Left ventricle myocardium inferior (tissue), 1 donor: ENCODE measurements at regions not wholly inside any gene's neighbourhood (a gene's known extent, or its start where the extent isn't known, plus 50 kb on each side); places are given as distances from the start of the nearest gene placed in this dataset.

ENCODE experiments used
- DNase-seq: peaks from one replicate; pipeline ENCODE4 v3.0.0-alpha.2; 2020
- H3K27ac ChIP-seq: fragments of 200-600 bp; replicated peaks from 2 replicates; pipeline ENCODE4 v1.8.0; 2021
- H3K27me3 ChIP-seq: fragments of 200-600 bp; 2 replicates; pipeline ENCODE4 v1.8.0; 2021; ENCODE audit warnings: low read depth
- H3K36me3 ChIP-seq: fragments of 200-600 bp; 2 replicates; pipeline ENCODE4 v1.8.0; 2021
- H3K4me1 ChIP-seq: fragments of 200-600 bp; 2 replicates; pipeline ENCODE4 v1.8.0; 2021
- H3K4me3 ChIP-seq: fragments of 200-600 bp; 2 replicates; pipeline ENCODE4 v1.8.0; 2021; ENCODE audit warnings: mild to moderate bottlenecking, moderate library complexity
- H3K9me3 ChIP-seq: fragments of 200-600 bp; replicated peaks from 2 replicates; pipeline ENCODE4 v1.8.0; 2021
- intact Hi-C: fragments of 100-400 bp; cut with micrococcal nuclease; formaldehyde crosslinking; loops from one replicate; pipeline ENCODE4 v1.11.0; 2022
- TF ChIP-seq, protein P1 (sequence below): fragments of 200-600 bp; IDR thresholded peaks from 2 replicates; pipeline ENCODE4 v1.8.0; 2021; ENCODE audit warnings: antibody characterized with exemption, mild to moderate bottlenecking, borderline replicate concordance
- donor health status: DM: no; HTN: yes; CAD: no; lungs with severe emphysema.

DNA sequence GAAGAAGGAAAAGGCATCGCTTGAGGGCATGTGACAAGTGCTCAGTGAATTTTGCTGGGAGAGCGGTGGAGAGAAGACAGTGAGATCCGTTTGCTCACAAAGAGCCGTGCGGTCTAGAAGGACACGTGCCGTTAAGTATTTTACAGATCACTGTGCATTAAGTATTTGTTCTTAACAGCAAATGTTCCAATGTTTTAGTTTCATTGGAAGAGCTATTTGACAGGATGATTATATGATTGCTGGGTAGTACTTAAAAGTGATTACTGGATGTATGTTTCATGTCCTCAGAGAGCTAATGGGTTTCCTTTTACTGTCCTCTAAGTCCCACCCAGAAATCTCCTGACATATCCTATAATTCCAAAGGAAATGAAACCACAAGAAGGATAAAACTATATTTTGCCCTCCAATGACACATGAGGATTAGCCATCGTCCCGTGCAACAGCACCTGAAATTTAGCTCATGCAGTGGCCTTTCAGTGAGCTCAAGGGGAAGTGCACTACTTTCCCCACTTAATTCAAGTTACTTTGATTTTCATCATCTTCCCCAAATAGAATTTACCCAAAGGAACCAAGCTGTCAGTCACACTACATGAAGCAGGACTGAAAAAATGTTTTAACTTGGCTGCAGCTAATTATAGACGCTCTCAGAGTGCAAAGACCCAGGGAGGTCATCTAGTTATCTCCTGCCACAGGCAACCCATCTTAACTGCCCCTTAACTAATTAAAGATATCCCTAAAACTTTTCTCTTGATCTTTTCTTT is 80.3 kb downstream of the KLF6 start:
- Histone ChIP-seq H3K4me3 (no peak overlapping the region), H3K9me3 (no peaks in the 10 kb centered on the region), H3K4me1 (peaks cover 14% of the 10 kb centered on the region), H3K36me3 (no peaks in the 10 kb centered on the region), H3K27ac (peak overlapping the region; percentile 27), H3K27me3 (no peaks in the 10 kb centered on the region)
- intact Hi-C loops, result no loop called here
- TF ChIP-seq, protein P1, sequence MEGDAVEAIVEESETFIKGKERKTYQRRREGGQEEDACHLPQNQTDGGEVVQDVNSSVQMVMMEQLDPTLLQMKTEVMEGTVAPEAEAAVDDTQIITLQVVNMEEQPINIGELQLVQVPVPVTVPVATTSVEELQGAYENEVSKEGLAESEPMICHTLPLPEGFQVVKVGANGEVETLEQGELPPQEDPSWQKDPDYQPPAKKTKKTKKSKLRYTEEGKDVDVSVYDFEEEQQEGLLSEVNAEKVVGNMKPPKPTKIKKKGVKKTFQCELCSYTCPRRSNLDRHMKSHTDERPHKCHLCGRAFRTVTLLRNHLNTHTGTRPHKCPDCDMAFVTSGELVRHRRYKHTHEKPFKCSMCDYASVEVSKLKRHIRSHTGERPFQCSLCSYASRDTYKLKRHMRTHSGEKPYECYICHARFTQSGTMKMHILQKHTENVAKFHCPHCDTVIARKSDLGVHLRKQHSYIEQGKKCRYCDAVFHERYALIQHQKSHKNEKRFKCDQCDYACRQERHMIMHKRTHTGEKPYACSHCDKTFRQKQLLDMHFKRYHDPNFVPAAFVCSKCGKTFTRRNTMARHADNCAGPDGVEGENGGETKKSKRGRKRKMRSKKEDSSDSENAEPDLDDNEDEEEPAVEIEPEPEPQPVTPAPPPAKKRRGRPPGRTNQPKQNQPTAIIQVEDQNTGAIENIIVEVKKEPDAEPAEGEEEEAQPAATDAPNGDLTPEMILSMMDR, result no peak
- no peak for DNase-seq

DNA sequence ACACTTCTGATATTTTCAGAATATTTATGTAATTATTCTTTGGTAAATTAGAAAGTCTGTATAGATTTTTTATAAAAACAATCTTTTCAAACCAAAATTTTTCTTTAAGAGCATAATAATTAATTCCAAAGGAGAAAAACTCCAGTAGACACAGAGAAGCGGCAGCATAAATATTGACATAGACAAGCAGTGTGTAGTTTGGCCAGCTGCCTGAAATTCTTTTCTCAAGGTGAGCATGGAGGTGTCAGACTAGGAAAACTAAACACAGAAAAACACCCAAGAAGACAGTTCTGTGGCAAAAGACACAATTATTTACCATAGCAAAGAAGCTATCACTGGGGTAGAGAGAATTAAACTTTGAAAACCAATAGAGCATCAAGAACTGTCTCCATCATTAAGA is 82.4 kb downstream of the KLF6 start:
- Histone ChIP-seq H3K9me3 (no peaks in the 10 kb centered on the region), H3K27me3 (no peaks in the 10 kb centered on the region), H3K4me3 (no peak overlapping the region), H3K36me3 (no peaks in the 10 kb centered on the region), H3K4me1 (peaks cover 14% of the 10 kb centered on the region), H3K27ac (no peak overlapping the region)
- TF ChIP-seq, protein P1, result no peak
- no peak for DNase-seq
- intact Hi-C loops, result no loop called here

DNA sequence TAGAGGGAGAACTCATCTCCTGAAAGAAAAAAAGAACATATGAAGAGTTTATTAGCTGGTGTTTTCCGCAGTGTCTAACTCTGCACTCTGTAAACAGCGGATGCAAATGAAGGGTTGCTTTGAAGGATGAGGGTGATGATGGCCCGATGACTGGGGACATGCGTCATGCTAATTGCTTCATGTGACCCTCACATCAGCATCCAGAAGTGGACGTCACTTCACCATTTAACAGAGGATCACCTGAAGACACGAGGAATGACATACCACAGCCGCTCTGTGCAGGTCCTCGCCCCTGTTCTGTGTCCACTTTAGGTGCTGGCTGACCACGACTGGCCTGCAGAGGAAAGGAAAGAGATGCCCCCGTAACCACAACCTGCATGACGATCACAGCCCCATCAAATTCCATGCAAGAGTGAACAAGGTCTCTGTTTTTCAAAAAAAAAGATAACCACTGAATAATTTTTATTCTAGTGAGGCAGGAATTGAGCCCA is 82.9 kb downstream of the KLF6 start:
- Histone ChIP-seq H3K27ac (no peak overlapping the region), H3K4me3 (no peak overlapping the region), H3K27me3 (no peaks in the 10 kb centered on the region), H3K36me3 (no peaks in the 10 kb centered on the region), H3K9me3 (no peaks in the 10 kb centered on the region), H3K4me1 (peaks cover 14% of the 10 kb centered on the region)
- TF ChIP-seq, protein P1, result no peak
- intact Hi-C loops, result no loop called here
- no peak for DNase-seq

DNA sequence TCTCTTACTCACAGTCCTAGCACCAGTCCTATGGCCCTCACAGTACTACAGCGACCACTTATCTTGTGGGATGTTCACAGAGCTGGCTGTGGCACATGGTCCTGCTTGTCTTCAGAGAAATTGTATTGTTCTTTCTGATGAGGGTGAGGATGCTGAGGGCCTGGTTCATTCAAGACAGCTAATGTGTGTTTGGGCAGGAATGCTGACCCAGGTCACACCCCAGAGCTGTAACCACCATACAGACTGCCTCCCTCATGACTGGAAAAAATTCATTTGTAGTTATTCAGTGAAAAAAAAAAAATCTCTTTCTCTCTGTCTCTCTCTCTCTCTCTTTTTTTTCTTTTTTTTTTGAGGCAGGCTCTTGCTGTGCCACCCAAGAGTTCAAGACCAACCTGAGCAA is 83.5 kb downstream of the KLF6 start:
- Histone ChIP-seq H3K27me3 (no peaks in the 10 kb centered on the region), H3K4me3 (no peak overlapping the region), H3K27ac (no peak overlapping the region), H3K36me3 (no peaks in the 10 kb centered on the region), H3K9me3 (no peaks in the 10 kb centered on the region), H3K4me1 (peaks cover 14% of the 10 kb centered on the region)
- intact Hi-C loops, result no loop called here
- no peak for DNase-seq
- TF ChIP-seq, protein P1, result no peak

DNA sequence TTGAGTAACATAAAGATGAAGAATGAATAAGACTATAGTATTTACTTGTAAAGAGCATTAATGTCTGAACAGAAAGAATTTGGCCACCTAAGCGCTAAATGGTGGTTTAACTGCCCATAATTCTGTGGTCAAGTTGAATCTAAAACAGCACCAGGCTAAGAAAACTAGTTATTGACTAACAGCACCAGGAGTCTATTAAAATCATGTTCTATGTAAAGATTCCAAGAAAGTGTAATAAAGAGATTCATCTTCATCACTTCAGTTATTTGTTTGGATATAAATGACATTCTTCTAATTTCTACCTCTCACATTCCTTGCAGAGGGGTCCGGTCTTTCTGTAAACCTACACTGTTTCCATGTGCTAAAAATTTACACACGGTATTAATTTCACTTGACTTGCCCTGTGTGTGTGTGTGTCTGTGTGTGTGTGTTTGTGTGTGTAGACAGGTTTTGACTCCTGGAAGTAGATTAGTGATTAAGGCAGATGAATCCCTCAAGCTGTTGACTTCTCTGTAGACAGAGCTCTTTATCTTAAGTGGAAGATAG is 84.4 kb downstream of the KLF6 start:
- Histone ChIP-seq H3K9me3 (no peaks in the 10 kb centered on the region), H3K36me3 (no peaks in the 10 kb centered on the region), H3K27ac (no peak overlapping the region), H3K4me3 (no peak overlapping the region), H3K4me1 (peaks cover 14% of the 10 kb centered on the region), H3K27me3 (no peaks in the 10 kb centered on the region)
- DNase-seq, result no peak
- TF ChIP-seq, protein P1, result no peak
- intact Hi-C loops, result no loop called here
